HTR-8/SVneo (cell line): ENCODE measurements at regions not wholly inside any gene's neighbourhood (a gene's known extent, or its start where the extent isn't known, plus 50 kb on each side); places are given as distances from the start of the nearest gene placed in this dataset.
"Not testable (repeated sequence)": the region's sequence is repeated elsewhere in the genome, so short reads cannot be mapped to it uniquely, and the experiment has no call there.

Experiments
- DNase-seq: peaks from one replicate; pipeline ENCODE4 v3.0.0; 2011; ENCODE audit warnings: low spot score, mixed read lengths; ENCODE audit not compliant: insufficient read length
- FAIRE-seq: peaks from 2 replicates; lab custom pipeline; 2011; peaks lifted over from hg19 to GRCh38; lab: Jason Lieb, UNC

GRCh38 chr7:55743454-55743717 is 119.2 kb downstream of the SEPTIN14 start:
- FAIRE-seq, DNase-seq: not testable (repeated sequence)

DNA sequence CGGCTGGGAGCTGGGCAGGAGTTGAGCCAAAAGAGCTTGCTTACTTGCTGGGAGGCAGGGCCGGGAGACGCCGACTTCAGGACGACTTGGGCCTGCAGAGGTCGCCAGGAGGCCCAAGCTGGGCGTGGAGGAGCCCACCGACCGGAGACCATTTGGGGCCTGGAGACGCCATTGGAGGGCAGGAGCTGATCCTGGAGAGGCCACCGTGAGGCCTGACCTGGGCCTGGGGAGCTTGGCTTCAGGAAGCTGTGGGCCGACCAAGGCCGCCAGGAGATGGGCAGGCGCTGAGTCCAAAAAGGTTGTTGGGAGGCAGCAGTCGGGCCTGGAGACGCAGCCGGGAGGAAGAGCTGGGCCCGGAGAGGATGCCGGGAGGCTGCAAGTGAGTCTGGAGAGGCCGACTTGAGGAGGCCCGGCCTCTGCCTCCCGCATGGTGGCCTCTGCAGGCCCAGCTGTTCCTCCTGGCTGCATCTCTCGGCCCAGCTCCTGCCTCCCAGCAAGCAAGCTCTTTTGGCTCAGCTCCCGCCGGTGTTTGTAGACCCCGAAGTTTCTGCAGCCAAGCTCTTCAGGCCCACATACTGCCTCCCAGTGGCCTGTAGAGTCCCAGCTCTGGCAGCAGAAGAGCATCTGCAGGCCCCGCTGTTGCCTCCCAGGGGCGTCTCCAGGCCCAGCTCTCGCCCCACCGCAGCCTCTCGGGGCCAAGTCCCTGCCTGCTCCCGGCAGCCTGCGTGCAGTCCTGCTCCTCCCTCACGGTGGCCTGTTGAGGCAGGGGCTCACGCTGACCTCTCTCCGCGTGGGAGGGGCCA is 119.7 kb downstream of the SEPTIN14 start:
- FAIRE-seq, DNase-seq: not testable (repeated sequence)

GRCh38 chr7:55741721-55742631 is 120.6 kb downstream of the SEPTIN14 start:
- DNase-seq, FAIRE-seq: not testable (repeated sequence)

DNA sequence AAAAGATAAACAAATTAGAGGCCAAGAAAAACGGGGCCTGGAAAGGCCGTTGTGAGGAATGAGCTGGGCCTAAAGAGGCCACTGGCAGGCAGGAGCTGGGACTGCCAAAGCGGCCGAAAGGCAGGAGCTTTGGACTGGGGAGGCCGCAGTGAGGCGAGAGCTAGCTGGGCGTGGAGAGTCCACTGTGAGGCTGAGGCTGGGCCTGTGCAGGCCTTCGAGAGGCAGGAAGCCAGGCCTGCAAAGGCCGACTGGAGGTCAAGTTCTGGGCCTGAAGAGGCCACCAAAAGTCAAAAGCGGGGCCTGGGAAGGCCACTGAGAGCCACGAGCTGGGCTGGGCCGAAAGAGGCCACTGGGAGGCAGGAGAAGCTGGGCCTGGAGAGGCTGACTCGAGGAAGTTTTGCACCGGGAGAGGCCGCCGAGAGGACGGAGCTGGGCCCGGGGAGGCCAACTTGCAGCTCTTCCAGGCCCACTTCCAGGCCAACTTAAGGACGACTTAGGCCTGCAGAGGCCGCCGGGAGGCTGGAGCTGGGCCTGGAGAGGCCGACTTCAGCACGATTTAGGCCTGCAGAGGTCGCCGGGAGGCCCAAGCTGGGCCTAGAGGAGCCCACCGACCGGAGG is 121.8 kb downstream of the SEPTIN14 start:
- not testable (repeated sequence) for FAIRE-seq, DNase-seq

DNA sequence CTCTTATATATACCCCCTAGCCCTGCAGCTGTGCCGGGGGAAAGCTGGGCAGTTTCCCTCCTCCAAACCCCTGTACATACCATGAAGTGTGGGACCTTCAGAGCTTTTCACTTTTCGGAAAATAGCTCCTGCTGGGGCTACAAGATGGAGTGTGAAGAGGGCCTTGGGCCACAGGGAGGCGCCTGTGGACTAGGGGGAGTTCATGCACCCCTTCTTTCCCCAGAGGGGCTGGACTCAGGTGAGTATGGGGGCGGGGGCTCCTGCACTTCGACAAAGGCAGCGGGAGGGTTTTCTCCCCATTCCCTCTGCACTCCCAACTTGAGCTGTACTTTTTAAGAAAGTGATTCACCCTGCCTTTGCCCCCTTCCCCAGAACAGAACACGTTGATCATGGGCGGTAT is 122.5 kb downstream of the SEPTIN14 start:
- not testable (repeated sequence) for DNase-seq, FAIRE-seq

- not testable (repeated sequence) for FAIRE-seq, DNase-seq
Measured at GRCh38 chr7:55736641-55737221, 125.8 kb downstream of the SEPTIN14 start.

GRCh38 chr7:55733241-55734140 is 129.1 kb downstream of the SEPTIN14 start:
- DNase-seq: no peak
- no peak for FAIRE-seq

DNA sequence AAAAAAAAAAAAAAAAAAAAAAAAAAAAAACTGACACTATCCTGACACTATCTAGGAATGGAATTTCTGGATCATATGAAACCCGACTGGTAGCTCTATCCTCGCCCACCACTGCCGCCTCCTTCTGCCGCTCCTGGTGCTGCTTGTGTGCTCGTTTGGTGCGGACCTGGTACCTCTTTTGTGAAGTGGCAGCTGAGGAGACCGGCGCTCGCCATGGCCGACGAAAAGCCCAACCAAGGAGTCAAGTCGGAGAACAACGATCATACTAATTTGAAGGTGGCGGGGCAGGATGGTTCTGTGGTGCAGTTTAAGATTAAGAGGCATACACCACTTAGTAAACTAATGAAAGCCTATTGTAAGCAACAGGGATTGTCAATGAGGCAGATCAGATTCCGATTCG is 130.6 kb downstream of the SEPTIN14 start:
- FAIRE-seq: no peak

DNA sequence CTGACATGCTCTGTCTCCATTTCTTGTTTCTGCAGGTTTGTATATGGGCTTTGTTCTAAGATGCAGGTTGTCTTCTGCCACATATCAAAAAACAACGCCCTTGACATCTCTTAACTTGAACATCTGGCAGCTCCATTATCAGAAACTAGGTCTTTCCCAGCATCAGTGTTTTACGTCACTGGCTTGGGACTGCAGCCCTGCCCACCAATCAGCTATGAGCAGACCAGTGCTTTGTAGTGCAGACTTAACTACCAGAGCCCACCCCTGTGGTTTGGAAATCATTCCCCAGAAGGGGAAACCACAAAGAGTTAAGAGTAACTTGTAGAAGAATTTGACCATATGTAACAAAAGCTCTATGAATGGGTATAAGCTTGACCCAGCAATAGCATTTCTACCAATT is 132.4 kb downstream of the SEPTIN14 start:
- FAIRE-seq (no peak), DNase-seq (no peak)

More for the DNA sequence above, 130.6 kb downstream of the SEPTIN14 start:
- DNase-seq: no peak

DNA sequence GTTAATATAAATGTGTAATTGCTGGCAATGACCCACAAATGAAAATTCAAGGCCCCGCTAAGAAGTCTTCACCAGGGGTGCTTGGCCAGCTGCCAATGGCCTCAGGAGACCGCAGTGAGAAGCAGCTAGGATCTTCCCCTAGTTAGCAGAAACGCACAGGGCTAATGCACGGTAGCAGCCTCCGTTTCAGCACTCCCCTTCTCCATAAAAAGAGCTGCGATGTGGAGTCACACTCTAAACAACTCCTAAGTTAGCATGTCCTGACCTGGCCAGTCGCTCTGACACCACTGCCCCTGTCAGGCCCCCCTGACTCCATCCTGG is 139.0 kb downstream of the SEPTIN14 start:
- FAIRE-seq: no peak
- DNase-seq: no peak

GRCh38 chr7:55722874-55723620 is 139.5 kb downstream of the SEPTIN14 start:
- FAIRE-seq: peak; percentile 95
- DNase-seq: not testable (repeated sequence)

DNA sequence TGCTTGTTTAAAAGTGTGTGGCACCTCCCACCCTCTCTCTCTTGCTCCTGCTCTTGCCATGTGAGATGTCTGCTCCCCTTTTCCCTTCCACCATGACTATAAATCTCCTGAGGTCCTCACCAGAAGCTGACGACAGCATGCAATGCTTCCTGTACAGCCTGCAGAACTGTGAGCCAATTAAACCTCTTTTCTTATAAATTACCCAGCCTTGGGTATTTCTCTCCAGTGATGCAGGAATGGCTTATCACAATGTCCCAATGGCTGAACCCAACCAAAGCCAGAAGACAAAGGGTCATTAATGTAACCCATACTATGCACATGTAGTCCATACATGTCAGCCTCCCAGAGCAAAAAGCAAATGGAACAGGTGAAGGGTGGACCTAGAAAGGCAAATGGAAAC is 141.5 kb downstream of the SEPTIN14 start:
- not testable (repeated sequence) for FAIRE-seq, DNase-seq

GRCh38 chr7:55715247-55715867 is 143.1 kb upstream of the VOPP1 start:
- not testable (repeated sequence) for FAIRE-seq, DNase-seq

DNA sequence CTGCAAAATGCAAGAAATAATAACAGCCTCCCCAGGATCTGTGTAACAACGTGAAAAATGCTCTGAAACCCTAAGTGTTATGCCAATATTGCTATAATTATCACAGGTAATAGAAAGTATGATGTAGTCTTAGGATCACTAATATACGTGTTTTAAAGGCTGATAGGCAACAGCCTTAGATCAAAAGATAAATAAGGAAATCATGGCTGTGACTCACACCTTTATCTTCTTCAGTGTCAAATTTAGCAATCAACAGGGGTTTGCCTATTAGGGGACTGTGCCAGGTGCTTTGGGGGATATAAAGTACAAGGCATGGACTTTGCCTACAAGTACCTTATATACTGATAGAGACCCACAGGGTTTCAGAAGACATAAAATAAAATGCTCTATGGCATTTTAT is 142.1 kb upstream of the VOPP1 start:
- DNase-seq, FAIRE-seq: not testable (repeated sequence)

GRCh38 chr7:55710312-55710711 is 138.0 kb upstream of the VOPP1 start:
- peak; percentile 51 for FAIRE-seq

DNA sequence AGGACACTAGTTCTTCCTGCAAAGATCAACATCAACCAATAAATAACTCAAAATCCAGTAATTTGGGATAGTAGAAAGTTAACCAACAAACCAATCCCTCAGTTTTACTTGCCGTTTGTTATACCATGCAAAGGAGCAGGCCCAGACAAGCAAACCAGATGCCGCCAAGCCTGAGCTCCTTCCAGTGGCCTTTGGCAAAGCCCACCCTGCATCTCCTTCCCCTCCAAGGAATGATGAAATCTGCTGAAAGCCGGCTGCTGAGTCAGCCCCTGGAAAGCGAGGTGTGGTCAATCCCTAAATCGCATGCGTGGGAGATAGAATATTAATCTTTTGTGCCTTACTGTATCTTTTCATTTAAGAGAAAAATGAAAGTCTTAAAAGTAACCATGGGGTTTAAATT is 135.7 kb upstream of the VOPP1 start:
- FAIRE-seq, DNase-seq: not testable (repeated sequence)

More at GRCh38 chr7:55710312-55710711, 138.0 kb upstream of the VOPP1 start:
- not testable (repeated sequence) for DNase-seq

GRCh38 chr7:55707410-55707809 is 135.1 kb upstream of the VOPP1 start:
- DNase-seq, FAIRE-seq: not testable (repeated sequence)
